HFF-Myc (cell line): ENCODE measurements at regions not wholly inside any gene's neighbourhood (a gene's known extent, or its start where the extent isn't known, plus 50 kb on each side); places are given as distances from the start of the nearest gene placed in this dataset.
"Not testable (repeated sequence)": the region's sequence is repeated elsewhere in the genome, so short reads cannot be mapped to it uniquely, and the experiment has no call there.

Source experiments
- DNase-seq: peaks from one replicate; pipeline ENCODE4 v3.0.0-alpha.2; 2011; ENCODE audit warnings: low read depth; ENCODE audit errors: extremely low read depth
- H3K4me3 ChIP-seq: replicated peaks from 2 replicates; pipeline ENCODE4 v1.5.1; 2011; ENCODE audit warnings: low read depth, mild to moderate bottlenecking, control low read depth, low read length
- TF ChIP-seq, protein P1 (sequence below): IDR thresholded peaks from 2 replicates; pipeline ENCODE4 v1.5.1; 2012; ENCODE audit warnings: mild to moderate bottlenecking, low read depth, low read length, control low read depth; ENCODE audit errors: missing control alignments

DNA sequence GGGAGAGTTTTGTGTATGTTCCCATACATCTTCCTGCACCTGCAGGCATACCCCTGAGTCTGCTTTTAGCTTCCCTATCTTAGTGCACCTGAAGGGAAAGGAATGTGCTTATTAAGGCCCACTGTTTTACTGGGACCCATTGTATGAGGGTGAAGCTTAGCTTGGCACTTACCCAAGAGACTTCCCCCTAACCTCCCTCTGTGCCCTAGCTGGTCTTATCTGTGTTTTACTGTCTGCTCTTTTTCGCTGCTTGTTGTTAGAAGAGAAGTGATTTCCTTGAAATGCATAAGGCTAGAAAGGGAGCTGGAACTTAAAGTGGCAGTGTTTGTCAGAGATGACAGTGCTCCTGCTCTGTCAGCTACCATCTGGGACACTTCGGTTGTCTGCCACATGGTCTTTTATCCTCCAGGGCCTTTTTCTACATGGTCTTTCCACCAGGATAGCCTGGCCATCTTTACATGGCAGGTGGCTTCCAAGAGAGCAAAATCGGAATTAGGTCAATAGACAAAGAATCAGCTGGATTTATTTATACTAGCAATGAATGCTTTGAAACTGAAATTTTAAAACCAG lies 122.5 kb upstream of the SLC44A1 start:
- no peak for DNase-seq
- TF ChIP-seq, protein P1, sequence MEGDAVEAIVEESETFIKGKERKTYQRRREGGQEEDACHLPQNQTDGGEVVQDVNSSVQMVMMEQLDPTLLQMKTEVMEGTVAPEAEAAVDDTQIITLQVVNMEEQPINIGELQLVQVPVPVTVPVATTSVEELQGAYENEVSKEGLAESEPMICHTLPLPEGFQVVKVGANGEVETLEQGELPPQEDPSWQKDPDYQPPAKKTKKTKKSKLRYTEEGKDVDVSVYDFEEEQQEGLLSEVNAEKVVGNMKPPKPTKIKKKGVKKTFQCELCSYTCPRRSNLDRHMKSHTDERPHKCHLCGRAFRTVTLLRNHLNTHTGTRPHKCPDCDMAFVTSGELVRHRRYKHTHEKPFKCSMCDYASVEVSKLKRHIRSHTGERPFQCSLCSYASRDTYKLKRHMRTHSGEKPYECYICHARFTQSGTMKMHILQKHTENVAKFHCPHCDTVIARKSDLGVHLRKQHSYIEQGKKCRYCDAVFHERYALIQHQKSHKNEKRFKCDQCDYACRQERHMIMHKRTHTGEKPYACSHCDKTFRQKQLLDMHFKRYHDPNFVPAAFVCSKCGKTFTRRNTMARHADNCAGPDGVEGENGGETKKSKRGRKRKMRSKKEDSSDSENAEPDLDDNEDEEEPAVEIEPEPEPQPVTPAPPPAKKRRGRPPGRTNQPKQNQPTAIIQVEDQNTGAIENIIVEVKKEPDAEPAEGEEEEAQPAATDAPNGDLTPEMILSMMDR: no peak

DNA sequence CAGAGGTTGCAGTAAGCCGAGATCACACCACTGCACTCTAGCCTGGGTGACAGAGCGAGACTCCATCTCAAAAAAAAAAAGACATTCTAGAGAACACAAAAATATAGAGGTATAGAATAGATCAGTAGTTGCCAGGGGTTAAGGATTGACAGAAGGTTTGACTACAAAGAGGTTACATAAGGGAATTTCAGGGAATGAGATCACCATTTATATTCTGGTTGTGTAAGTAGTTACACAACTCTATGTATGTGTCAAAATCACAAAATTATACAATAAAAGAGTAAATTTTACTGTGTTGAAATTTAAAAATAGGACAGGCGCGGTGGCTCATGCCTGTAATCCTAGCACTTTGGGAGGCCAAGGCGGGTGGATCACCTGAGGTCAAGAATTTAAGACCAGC lies 119.9 kb upstream of the SLC44A1 start:
- DNase-seq, H3K4me3 ChIP-seq: not testable (repeated sequence)

More for the DNA sequence above, 122.5 kb upstream of the SLC44A1 start:
- no peak overlapping the region for H3K4me3 ChIP-seq

DNA sequence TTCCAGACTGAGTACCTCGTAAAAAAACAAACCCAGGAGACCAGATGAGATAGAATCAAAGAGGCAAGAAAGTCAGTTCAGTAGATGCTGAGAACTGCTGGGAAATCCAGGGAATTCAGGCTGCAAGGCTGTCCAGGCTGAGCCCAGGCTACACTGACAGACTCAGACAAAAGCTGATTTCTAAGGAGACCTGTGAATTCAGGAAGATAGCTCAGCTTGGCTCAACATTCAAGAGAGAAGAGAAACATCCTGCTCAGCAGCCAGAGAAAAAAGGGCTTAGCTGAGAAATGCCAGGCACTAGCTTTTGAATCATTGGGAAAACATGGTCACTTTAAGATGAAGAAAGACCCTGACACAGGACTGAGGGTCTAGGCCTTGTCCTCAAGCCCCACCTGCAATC lies 118.2 kb upstream of the SLC44A1 start:
- no peak overlapping the region for H3K4me3 ChIP-seq
- DNase-seq: no peak
- TF ChIP-seq, protein P1: no peak

DNA sequence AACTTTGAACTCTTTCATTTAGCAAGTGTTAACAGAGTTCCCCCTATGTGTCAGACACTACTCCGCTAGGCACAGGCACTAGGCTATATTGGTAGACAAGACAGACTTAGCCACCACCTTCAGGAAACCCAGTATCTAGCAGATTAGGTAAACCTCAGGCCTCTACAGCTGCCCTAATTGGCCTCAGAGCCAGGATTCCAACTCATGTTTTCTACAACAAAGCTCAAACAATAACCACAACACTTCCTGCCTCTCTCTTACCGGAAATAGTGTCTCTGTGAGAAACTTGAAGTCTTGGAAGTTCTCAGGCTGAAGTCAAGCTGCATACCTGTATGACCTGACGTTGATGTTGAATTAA lies 116.6 kb upstream of the SLC44A1 start:
- TF ChIP-seq, protein P1: no peak
- no peak for DNase-seq
- H3K4me3 ChIP-seq: no peak overlapping the region

DNA sequence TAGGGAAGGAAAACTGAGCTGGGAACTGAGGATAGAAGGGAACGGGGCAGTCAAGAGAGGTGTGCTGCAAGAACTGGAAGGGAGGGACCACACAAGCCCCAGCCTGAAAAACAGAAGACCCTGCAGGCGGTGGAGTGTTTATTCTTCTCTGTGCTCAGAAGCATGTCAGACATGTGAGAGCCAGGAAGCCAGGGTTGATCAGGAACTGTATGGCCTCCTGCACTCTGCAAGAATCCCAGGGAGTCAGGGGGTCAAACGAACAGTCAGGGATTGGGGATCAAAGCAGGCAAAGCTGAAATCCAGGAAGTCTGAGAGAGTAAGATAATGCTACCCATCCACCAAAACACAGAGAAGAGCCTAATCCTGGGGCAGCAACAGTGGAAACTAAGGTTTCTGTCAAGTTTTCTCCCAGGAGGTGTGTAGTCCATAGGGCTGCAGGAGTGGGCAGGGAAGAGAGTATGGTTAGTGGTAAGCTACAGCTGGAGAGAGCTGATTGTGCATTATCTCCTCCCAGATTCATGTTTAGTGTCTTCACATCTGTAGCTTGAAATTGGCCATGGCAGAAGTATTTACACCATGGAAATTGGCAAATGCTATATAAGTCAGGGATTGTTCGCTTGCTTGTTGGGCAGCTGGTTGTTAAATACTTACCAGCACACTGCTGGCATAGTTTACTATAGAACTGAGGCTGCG lies 115.4 kb upstream of the SLC44A1 start:
- no peak overlapping the region for H3K4me3 ChIP-seq
- no peak for DNase-seq
- TF ChIP-seq, protein P1: no peak

DNA sequence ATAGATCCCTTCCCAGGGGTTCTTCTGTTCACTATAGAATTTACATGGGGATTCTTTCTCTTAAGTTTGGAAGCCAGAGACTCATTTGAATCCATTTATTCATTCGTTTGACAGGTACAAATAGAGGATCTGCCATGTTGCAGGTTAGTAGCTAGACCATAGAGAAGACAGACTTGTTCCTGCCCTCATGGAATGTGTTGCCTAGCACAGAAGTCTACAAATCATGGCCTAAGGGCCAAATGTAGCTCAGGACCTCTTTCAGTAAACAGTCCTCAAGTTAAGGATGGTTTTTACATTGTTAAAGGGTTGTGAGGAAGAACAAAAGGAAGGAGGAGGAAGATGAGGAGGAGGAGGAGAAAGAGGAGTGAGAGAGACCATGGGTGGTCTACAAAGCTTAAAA lies 114.7 kb upstream of the SLC44A1 start:
- DNase-seq: no peak
- H3K4me3 ChIP-seq: no peak overlapping the region
- TF ChIP-seq, protein P1: no peak

DNA sequence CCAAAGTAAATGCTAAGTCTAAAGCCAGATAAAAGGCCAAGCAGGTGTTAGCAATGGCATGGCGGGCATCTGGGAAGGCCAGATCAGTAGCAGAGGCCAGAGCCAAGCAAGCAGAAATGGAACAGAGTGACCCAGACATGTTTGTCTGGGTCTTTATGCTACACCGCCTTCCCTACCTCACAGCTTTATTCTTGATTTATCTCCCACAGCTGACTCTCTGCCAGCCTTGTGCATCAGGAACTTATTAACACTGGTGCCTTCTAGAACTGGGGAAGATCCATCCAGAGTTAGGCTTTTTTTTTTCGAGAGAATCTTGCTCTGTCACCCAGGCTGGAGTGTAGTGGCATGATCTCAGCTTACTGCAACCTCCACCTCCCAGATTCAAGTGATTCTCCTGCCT lies 112.5 kb upstream of the SLC44A1 start:
- H3K4me3 ChIP-seq: no peak overlapping the region
- TF ChIP-seq, protein P1: no peak
- no peak for DNase-seq
